SK-N-MC (cell line): ENCODE measurements at regions not wholly inside any gene's neighbourhood (a gene's known extent, or its start where the extent isn't known, plus 50 kb on each side); places are given as distances from the start of the nearest gene placed in this dataset.

Source experiments
- FOXP2 ChIP-seq: optimal IDR thresholded peaks from 2 replicates; pipeline ENCODE3; 2011; ENCODE audit warnings: mild to moderate bottlenecking, moderate library complexity; ENCODE audit not compliant: insufficient read depth; ENCODE audit errors: extremely low read length, control extremely low read depth
- POLR2AphosphoS5 ChIP-seq: IDR thresholded peaks from 2 replicates; pipeline ENCODE4 v1.6.1; 2012; ENCODE audit warnings: mild to moderate bottlenecking, low read depth, low read length, borderline replicate concordance

DNA sequence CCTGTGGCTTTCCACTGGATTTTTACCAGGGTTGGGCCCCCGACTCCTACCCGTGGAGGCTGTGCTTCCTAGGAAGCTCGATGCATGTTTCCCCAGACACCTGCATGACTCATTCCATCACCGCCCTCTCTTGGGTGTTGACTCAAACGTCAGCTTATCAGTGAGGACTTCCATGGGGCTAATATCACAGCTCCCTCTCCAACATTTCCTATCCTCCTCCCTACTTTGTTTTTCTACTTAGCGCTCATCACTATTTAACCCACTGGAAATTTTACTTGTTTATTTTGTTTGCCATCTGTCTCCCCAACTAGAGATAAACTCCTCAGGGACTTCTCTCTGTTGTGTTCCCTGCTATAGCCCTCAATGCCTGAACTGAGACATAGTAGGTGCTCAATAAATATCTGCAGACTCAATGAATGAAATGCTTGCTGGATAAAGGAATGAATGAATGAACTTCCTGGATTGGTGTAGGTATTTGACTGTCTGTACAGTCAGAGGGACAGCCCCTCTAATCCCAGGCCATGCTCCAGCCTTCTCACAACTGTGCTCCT is 55.9 kb upstream of the EPCAM start:
- TF ChIP-seq POLR2AphosphoS5 = no peak
- no peak for TF ChIP-seq FOXP2
